ENCODE measurements at regions not wholly inside any gene's neighbourhood (a gene's known extent, or its start where the extent isn't known, plus 50 kb on each side); places are given as distances from the start of the nearest gene placed in this dataset.
A peak's percentile ranks its signal among the peaks of the same experiment; 100 is the strongest.

- Histone ChIP-seq H3K4me2 (ENCODE audit: low read length) (no peak overlapping the region), H3K36me3 (ENCODE audit: insufficient read depth, low read length) (no peaks in the 10 kb centered on the region), H3K4me1 (ENCODE audit: insufficient read depth, low read length) (peaks cover 9% of the 10 kb centered on the region), H2AFZ (ENCODE audit: low read depth, low read length) (no peak overlapping the region), H3K27ac (ENCODE audit: low read depth, low read length) (no peak overlapping the region), H4K20me1 (ENCODE audit: insufficient read depth, low read length) (no peaks in the 10 kb centered on the region), H3K4me3 (ENCODE audit: insufficient read depth, low read depth, low read length) (no peak overlapping the region), H3K27me3 (ENCODE audit: insufficient read depth, low read length) (no peaks in the 10 kb centered on the region), H3K9ac (ENCODE audit: low read length) (no peak overlapping the region), H3K79me2 (ENCODE audit: insufficient read depth, low read length) (no peaks in the 10 kb centered on the region), H3K9me3 (ENCODE audit: insufficient read depth, low read depth, low read length) (no peaks in the 10 kb centered on the region)
- H3K27me3 Mint-ChIP-seq (ENCODE audit: low read depth, unreplicated experiment) = peaks cover 8% of the 10 kb centered on the region
- H3K36me3 Mint-ChIP-seq (ENCODE audit: low read depth, unreplicated experiment) = peaks cover 5% of the 10 kb centered on the region
- TF ChIP-seq EZH2 (IDR thresholded peaks at IDR 0.05; ENCODE audit: insufficient read depth, low read length) = no peak
- TF ChIP-seq, protein P1, sequence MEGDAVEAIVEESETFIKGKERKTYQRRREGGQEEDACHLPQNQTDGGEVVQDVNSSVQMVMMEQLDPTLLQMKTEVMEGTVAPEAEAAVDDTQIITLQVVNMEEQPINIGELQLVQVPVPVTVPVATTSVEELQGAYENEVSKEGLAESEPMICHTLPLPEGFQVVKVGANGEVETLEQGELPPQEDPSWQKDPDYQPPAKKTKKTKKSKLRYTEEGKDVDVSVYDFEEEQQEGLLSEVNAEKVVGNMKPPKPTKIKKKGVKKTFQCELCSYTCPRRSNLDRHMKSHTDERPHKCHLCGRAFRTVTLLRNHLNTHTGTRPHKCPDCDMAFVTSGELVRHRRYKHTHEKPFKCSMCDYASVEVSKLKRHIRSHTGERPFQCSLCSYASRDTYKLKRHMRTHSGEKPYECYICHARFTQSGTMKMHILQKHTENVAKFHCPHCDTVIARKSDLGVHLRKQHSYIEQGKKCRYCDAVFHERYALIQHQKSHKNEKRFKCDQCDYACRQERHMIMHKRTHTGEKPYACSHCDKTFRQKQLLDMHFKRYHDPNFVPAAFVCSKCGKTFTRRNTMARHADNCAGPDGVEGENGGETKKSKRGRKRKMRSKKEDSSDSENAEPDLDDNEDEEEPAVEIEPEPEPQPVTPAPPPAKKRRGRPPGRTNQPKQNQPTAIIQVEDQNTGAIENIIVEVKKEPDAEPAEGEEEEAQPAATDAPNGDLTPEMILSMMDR (IDR thresholded peaks at IDR 0.05; ENCODE audit: insufficient read depth, low read depth, low read length) = no peak
- peaks cover 12% of the 10 kb centered on the region for H3K4me1 Mint-ChIP-seq (ENCODE audit: low read depth, unreplicated experiment)
- no peak overlapping the region for H3K4me3 Mint-ChIP-seq (ENCODE audit: unreplicated experiment)
- no peak for DNase-seq (ENCODE audit: low read depth)
- FAIRE-seq = no peak
- no peak overlapping the region for H3K27ac Mint-ChIP-seq (ENCODE audit: unreplicated experiment)
- H3K9me3 Mint-ChIP-seq (ENCODE audit: unreplicated experiment) = no peaks in the 10 kb centered on the region
Measured at GRCh38 chr11:86159581-86159891, 85.0 kb upstream of the EED start.

- H3K36me3 ChIP-seq (ENCODE audit: insufficient read depth, low read length) = no peaks in the 10 kb centered on the region
- TF ChIP-seq, protein P1 (IDR thresholded peaks at IDR 0.05; ENCODE audit: insufficient read depth, low read depth, low read length) = no peak
- no peak for TF ChIP-seq EZH2 (IDR thresholded peaks at IDR 0.05; ENCODE audit: insufficient read depth, low read length)
- no peaks in the 10 kb centered on the region for H3K9me3 ChIP-seq (ENCODE audit: insufficient read depth, low read depth, low read length)
- H3K4me3 ChIP-seq (ENCODE audit: insufficient read depth, low read depth, low read length) = no peak overlapping the region
- H3K36me3 Mint-ChIP-seq (ENCODE audit: low read depth, unreplicated experiment) = peaks cover 5% of the 10 kb centered on the region
- no peak overlapping the region for H3K9ac ChIP-seq (ENCODE audit: low read length)
- peaks cover 12% of the 10 kb centered on the region for H3K4me1 Mint-ChIP-seq (ENCODE audit: low read depth, unreplicated experiment)
- H2AFZ ChIP-seq (ENCODE audit: low read depth, low read length) = no peak overlapping the region
- peaks cover 6% of the 10 kb centered on the region for H3K27me3 Mint-ChIP-seq (ENCODE audit: low read depth, unreplicated experiment)
- H3K9me3 Mint-ChIP-seq (ENCODE audit: unreplicated experiment) = no peaks in the 10 kb centered on the region
- H3K79me2 ChIP-seq (ENCODE audit: insufficient read depth, low read length) = no peaks in the 10 kb centered on the region
- DNase-seq (ENCODE audit: low read depth) (no peak), FAIRE-seq (no peak)
- no peak overlapping the region for H3K27ac Mint-ChIP-seq (ENCODE audit: unreplicated experiment)
- no peak overlapping the region for H3K4me2 ChIP-seq (ENCODE audit: low read length)
- H3K27me3 ChIP-seq (ENCODE audit: insufficient read depth, low read length) = no peaks in the 10 kb centered on the region
- H3K4me1 ChIP-seq (ENCODE audit: insufficient read depth, low read length) = peaks cover 9% of the 10 kb centered on the region
- H3K4me3 Mint-ChIP-seq (ENCODE audit: unreplicated experiment) = no peak overlapping the region
- H3K27ac ChIP-seq (ENCODE audit: low read depth, low read length) = no peak overlapping the region
- no peaks in the 10 kb centered on the region for H4K20me1 ChIP-seq (ENCODE audit: insufficient read depth, low read length)
Measured at GRCh38 chr11:86158704-86159580, 85.6 kb upstream of the EED start.

- peak overlapping the region; percentile 34 for H3K27ac Mint-ChIP-seq (ENCODE audit: unreplicated experiment)
- no peak overlapping the region for H3K4me3 Mint-ChIP-seq (ENCODE audit: unreplicated experiment)
- H3K9me3 ChIP-seq (ENCODE audit: insufficient read depth, low read depth, low read length) = no peaks in the 10 kb centered on the region
- H3K4me2 ChIP-seq (ENCODE audit: low read length) = no peak overlapping the region
- no peak overlapping the region for H3K4me3 ChIP-seq (ENCODE audit: insufficient read depth, low read depth, low read length)
- no peaks in the 10 kb centered on the region for H3K9me3 Mint-ChIP-seq (ENCODE audit: unreplicated experiment)
- H3K27me3 Mint-ChIP-seq (ENCODE audit: low read depth, unreplicated experiment) = peaks cover 4% of the 10 kb centered on the region
- no peaks in the 10 kb centered on the region for H4K20me1 ChIP-seq (ENCODE audit: insufficient read depth, low read length)
- H3K27ac ChIP-seq (ENCODE audit: low read depth, low read length) = no peak overlapping the region
- H3K4me1 ChIP-seq (ENCODE audit: insufficient read depth, low read length) = peaks cover 9% of the 10 kb centered on the region
- H3K36me3 ChIP-seq (ENCODE audit: insufficient read depth, low read length) = no peaks in the 10 kb centered on the region
- no peaks in the 10 kb centered on the region for H3K27me3 ChIP-seq (ENCODE audit: insufficient read depth, low read length)
- TF ChIP-seq, protein P1 (IDR thresholded peaks at IDR 0.05; ENCODE audit: insufficient read depth, low read depth, low read length) = no peak
- no peak for TF ChIP-seq EZH2 (IDR thresholded peaks at IDR 0.05; ENCODE audit: insufficient read depth, low read length)
- peaks cover 5% of the 10 kb centered on the region for H3K36me3 Mint-ChIP-seq (ENCODE audit: low read depth, unreplicated experiment)
- peaks cover 12% of the 10 kb centered on the region for H3K4me1 Mint-ChIP-seq (ENCODE audit: low read depth, unreplicated experiment)
- no peaks in the 10 kb centered on the region for H3K79me2 ChIP-seq (ENCODE audit: insufficient read depth, low read length)
- H2AFZ ChIP-seq (ENCODE audit: low read depth, low read length) = peak overlapping the region; percentile 18
- DNase-seq (ENCODE audit: low read depth) (no peak), FAIRE-seq (no peak)
- no peak overlapping the region for H3K9ac ChIP-seq (ENCODE audit: low read length)
Measured at GRCh38 chr11:86157797-86158378, 86.7 kb upstream of the EED start.
